ENCODE measurements at regions not wholly inside any gene's neighbourhood (a gene's known extent, or its start where the extent isn't known, plus 50 kb on each side); places are given as distances from the start of the nearest gene placed in this dataset.

DNA sequence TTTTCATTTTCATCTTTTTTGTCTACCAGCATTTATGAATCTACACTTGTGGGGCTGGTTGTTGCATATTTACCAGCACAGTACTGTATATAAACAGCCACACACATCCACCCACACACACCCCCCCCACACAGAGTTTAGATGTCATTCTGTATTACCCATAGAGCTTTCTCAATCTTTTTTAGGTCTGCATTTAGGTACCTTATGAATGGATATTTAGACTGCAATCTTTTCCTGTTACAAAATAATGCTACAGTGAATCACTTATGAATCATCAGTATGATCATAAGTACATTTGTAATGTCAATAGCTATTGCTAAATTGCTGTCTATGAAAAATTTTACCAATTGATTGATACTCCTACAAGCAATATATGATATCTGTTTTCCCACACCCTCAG is 67.3 kb upstream of the STK38L start:
- no peak overlapping the region for H2BK12ac ChIP-seq (ENCODE audit: low read length)
- peaks cover 0 to 4% of the 10 kb centered on the region in 2 experiments for H3K36me3 ChIP-seq (ENCODE audit: control insufficient read depth in 1 of 2, insufficient read depth in 2 of 2, low read length in 2 of 2)
- H3K14ac ChIP-seq (ENCODE audit: low read length), result no peak overlapping the region
- no peak overlapping the region for H2AK5ac ChIP-seq (ENCODE audit: low read length)
- H3K79me2 ChIP-seq (ENCODE audit: control insufficient read depth, insufficient read depth, low read length, poor library complexity), result no peaks in the 10 kb centered on the region
- H4K12ac ChIP-seq (ENCODE audit: low read depth, low read length), result no peak overlapping the region
- H3K4me2 ChIP-seq (ENCODE audit: low read length), result no peak overlapping the region
- no peak overlapping the region for H2BK5ac ChIP-seq (ENCODE audit: low read depth, low read length, poor library complexity)
- no peak overlapping the region for H3K9ac ChIP-seq (ENCODE audit: low read length)
- H3K4me3 ChIP-seq (ENCODE audit: low read depth, low read length), result no peak overlapping the region
- no peak overlapping the region for H3K4ac ChIP-seq (ENCODE audit: low read depth, low read length)
- H3K4me1 ChIP-seq (ENCODE audit: control insufficient read depth in 1 of 2, insufficient read depth in 2 of 2, low read length in 2 of 2), result peaks cover 3 to 11% of the 10 kb centered on the region in 2 experiments
- no peak overlapping the region for H2AFZ ChIP-seq (ENCODE audit: insufficient read depth, low read length, poor library complexity)
- H3K9me3 ChIP-seq (ENCODE audit: insufficient read depth, low read depth, low read length), result peaks cover 4% of the 10 kb centered on the region
- H2BK120ac ChIP-seq (ENCODE audit: insufficient read depth, low read length, poor library complexity), result no peak overlapping the region
- H3K27ac ChIP-seq (ENCODE audit: low read depth, low read length), result peak overlapping the region; percentile 57
- DNase-seq, result peak; percentile 35 to 72
- no peaks in the 10 kb centered on the region for H3K27me3 ChIP-seq (ENCODE audit: insufficient read depth, low read length)
- H3K79me1 ChIP-seq (ENCODE audit: low read length), result peaks cover 17% of the 10 kb centered on the region
- H3K23ac ChIP-seq (ENCODE audit: low read length), result no peak overlapping the region
- H4K91ac ChIP-seq (ENCODE audit: low read depth, low read length), result no peak overlapping the region
- H4K8ac ChIP-seq (ENCODE audit: low read depth, low read length), result no peak overlapping the region
- H3K18ac ChIP-seq (ENCODE audit: low read length), result no peak overlapping the region

DNA sequence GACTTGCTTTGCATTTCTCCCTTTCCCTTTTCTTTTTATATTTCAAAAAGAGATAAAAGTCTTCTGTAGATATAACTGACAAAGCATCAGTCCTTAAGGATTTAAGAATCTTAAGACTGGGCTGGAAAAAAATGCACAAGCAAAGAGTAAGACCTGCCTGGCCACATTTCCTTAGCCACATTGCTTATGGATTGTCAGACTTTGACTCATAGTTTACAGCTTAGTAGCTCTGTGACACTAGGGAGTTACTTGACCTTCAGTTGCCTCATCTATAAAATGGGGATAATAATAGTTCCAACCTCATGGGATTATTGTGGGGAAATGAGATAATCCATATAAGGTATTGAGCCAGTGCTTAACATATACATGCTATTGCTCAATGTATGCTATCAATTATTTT is 66.4 kb upstream of the STK38L start:
- Histone ChIP-seq H4K91ac (ENCODE audit: low read depth, low read length) (no peak overlapping the region), H2BK5ac (ENCODE audit: low read depth, low read length, poor library complexity) (no peak overlapping the region), H3K18ac (ENCODE audit: low read length) (no peak overlapping the region), H3K27me3 (ENCODE audit: insufficient read depth, low read length) (no peaks in the 10 kb centered on the region), H2BK12ac (ENCODE audit: low read length) (no peak overlapping the region), H2BK120ac (ENCODE audit: insufficient read depth, low read length, poor library complexity) (peak overlapping the region; percentile 92), H3K14ac (ENCODE audit: low read length) (no peak overlapping the region), H3K4me3 (ENCODE audit: low read depth, low read length) (no peak overlapping the region), H3K9me3 (ENCODE audit: insufficient read depth, low read depth, low read length) (no peaks in the 10 kb centered on the region), H4K12ac (ENCODE audit: low read depth, low read length) (no peak overlapping the region), H3K4ac (ENCODE audit: low read depth, low read length) (no peak overlapping the region), H3K4me1 (ENCODE audit: control insufficient read depth in 1 of 2, insufficient read depth in 2 of 2, low read length in 2 of 2) (peaks cover 7 to 11% of the 10 kb centered on the region in 2 experiments), H2AK5ac (ENCODE audit: low read length) (no peak overlapping the region), H3K79me2 (ENCODE audit: control insufficient read depth, insufficient read depth, low read length, poor library complexity) (no peaks in the 10 kb centered on the region), H3K4me2 (ENCODE audit: low read length) (no peak overlapping the region), H3K23ac (ENCODE audit: low read length) (no peak overlapping the region), H3K9ac (ENCODE audit: low read length) (no peak overlapping the region), H2AFZ (ENCODE audit: insufficient read depth, low read length, poor library complexity) (no peak overlapping the region), H3K79me1 (ENCODE audit: low read length) (peaks cover 17% of the 10 kb centered on the region), H3K27ac (ENCODE audit: low read depth, low read length) (peak overlapping the region; percentile 83), H4K8ac (ENCODE audit: low read depth, low read length) (no peak overlapping the region), H3K36me3 (ENCODE audit: control insufficient read depth in 1 of 2, insufficient read depth in 2 of 2, low read length in 2 of 2) (no peaks in the 10 kb centered on the region)
- DNase-seq, result peak; percentile 92 to 93

DNA sequence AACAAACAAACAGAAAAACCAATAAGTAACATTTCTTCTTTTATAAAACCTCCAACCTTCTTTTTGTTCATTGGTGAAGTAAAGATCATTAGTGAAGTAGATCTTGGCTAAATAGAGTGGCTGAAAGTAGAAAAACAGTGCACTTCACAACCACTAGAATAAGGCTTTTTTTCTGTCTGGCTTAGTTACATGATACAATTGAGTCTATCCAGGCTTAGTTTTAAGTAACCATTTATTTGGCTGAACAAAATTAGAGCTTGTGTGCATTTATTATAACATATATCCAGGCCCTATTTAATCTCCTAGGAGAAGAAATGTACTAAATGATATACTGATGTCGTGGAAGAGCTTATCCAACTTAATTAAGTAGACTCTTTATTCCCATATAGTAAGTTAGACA is 65.8 kb upstream of the STK38L start:
- H3K18ac ChIP-seq (ENCODE audit: low read length), result no peak overlapping the region
- H3K36me3 ChIP-seq (ENCODE audit: control insufficient read depth in 1 of 2, insufficient read depth in 2 of 2, low read length in 2 of 2), result no peaks in the 10 kb centered on the region
- no CpG with 5 or more reads among the region's 1 CpG for WGBS (ENCODE audit: extremely low coverage, insufficient coverage, insufficient read length)
- no peak overlapping the region for H4K91ac ChIP-seq (ENCODE audit: low read depth, low read length)
- no peak overlapping the region for H2AK5ac ChIP-seq (ENCODE audit: low read length)
- H3K4me3 ChIP-seq (ENCODE audit: low read depth, low read length), result no peak overlapping the region
- H3K23ac ChIP-seq (ENCODE audit: low read length), result no peak overlapping the region
- H3K79me2 ChIP-seq (ENCODE audit: control insufficient read depth, insufficient read depth, low read length, poor library complexity), result no peaks in the 10 kb centered on the region
- H3K4me2 ChIP-seq (ENCODE audit: low read length), result no peak overlapping the region
- H3K79me1 ChIP-seq (ENCODE audit: low read length), result peaks cover 19% of the 10 kb centered on the region
- no peak overlapping the region for H3K9ac ChIP-seq (ENCODE audit: low read length)
- H2BK12ac ChIP-seq (ENCODE audit: low read length), result no peak overlapping the region
- no peak overlapping the region for H3K4ac ChIP-seq (ENCODE audit: low read depth, low read length)
- no peak overlapping the region for H2BK5ac ChIP-seq (ENCODE audit: low read depth, low read length, poor library complexity)
- H2BK120ac ChIP-seq (ENCODE audit: insufficient read depth, low read length, poor library complexity), result no peak overlapping the region
- H2AFZ ChIP-seq (ENCODE audit: insufficient read depth, low read length, poor library complexity), result no peak overlapping the region
- H3K4me1 ChIP-seq (ENCODE audit: control insufficient read depth in 1 of 2, insufficient read depth in 2 of 2, low read length in 2 of 2), result peaks cover 7 to 11% of the 10 kb centered on the region in 2 experiments
- H3K14ac ChIP-seq (ENCODE audit: low read length), result no peak overlapping the region
- no peak overlapping the region for H4K8ac ChIP-seq (ENCODE audit: low read depth, low read length)
- H3K9me3 ChIP-seq (ENCODE audit: insufficient read depth, low read depth, low read length), result no peaks in the 10 kb centered on the region
- no peaks in the 10 kb centered on the region for H3K27me3 ChIP-seq (ENCODE audit: insufficient read depth, low read length)
- H3K27ac ChIP-seq (ENCODE audit: low read depth, low read length), result peak overlapping the region; percentile 5
- no peak overlapping the region for H4K12ac ChIP-seq (ENCODE audit: low read depth, low read length)
- DNase-seq, result no peak

DNA sequence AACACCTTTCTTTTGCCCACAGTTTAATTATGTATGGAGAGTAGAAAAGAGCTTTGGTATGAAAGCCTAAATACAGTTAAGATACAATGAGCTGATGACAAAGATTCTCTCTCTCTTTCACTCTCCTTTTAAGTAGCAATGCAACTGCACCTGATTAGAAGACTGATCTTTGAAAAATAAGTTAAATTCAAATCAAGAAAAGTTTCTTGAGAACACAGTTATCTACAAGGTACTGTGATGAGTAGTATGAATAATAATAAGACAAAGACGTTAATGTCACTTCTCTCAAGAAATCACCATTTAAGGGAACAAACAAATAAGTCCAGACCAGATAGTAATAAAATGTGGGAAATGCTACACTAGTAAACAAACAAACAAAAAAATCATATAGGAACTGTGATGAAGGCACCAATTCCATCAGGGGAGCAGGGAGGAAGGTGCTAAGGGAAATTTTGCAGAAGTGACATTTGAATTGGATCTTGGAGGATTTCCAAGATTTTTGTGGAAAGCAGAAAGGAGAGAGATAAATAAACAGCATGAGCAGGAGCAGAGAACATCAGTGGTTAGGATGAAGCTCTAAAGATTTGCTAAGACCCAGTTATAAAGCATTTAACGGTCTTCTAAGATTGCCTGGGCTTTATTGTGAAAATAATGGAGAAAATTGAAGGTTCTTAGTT is 65.2 kb upstream of the STK38L start:
- peaks cover 22% of the 10 kb centered on the region for H3K79me1 ChIP-seq (ENCODE audit: low read length)
- peak overlapping the region; percentile 97 for H4K91ac ChIP-seq (ENCODE audit: low read depth, low read length)
- no peaks in the 10 kb centered on the region for H3K36me3 ChIP-seq (ENCODE audit: control insufficient read depth in 1 of 2, insufficient read depth in 2 of 2, low read length in 2 of 2)
- peak overlapping the region; percentile 43 for H3K4ac ChIP-seq (ENCODE audit: low read depth, low read length)
- H2BK12ac ChIP-seq (ENCODE audit: low read length), result peak overlapping the region; percentile 93
- H3K9me3 ChIP-seq (ENCODE audit: insufficient read depth, low read depth, low read length), result no peaks in the 10 kb centered on the region
- H2AK5ac ChIP-seq (ENCODE audit: low read length), result peak overlapping the region; percentile 15
- peak overlapping the region; percentile 89 for H3K14ac ChIP-seq (ENCODE audit: low read length)
- H2AFZ ChIP-seq (ENCODE audit: insufficient read depth, low read length, poor library complexity), result peak overlapping the region; percentile 52
- peaks cover 7 to 11% of the 10 kb centered on the region in 2 experiments for H3K4me1 ChIP-seq (ENCODE audit: control insufficient read depth in 1 of 2, insufficient read depth in 2 of 2, low read length in 2 of 2)
- H3K4me2 ChIP-seq (ENCODE audit: low read length), result no peak overlapping the region
- H3K79me2 ChIP-seq (ENCODE audit: control insufficient read depth, insufficient read depth, low read length, poor library complexity), result no peaks in the 10 kb centered on the region
- no CpG with 5 or more reads among the region's 2 CpGs for WGBS (ENCODE audit: extremely low coverage, insufficient coverage, insufficient read length)
- H4K8ac ChIP-seq (ENCODE audit: low read depth, low read length), result peak overlapping the region; percentile 70
- H4K12ac ChIP-seq (ENCODE audit: low read depth, low read length), result no peak overlapping the region
- peak overlapping the region; percentile 92 for H2BK120ac ChIP-seq (ENCODE audit: insufficient read depth, low read length, poor library complexity)
- no peak overlapping the region for H3K4me3 ChIP-seq (ENCODE audit: low read depth, low read length)
- H3K23ac ChIP-seq (ENCODE audit: low read length), result no peak overlapping the region
- DNase-seq, result no peak
- H3K27me3 ChIP-seq (ENCODE audit: insufficient read depth, low read length), result no peaks in the 10 kb centered on the region
- peak overlapping the region; percentile 92 for H3K27ac ChIP-seq (ENCODE audit: low read depth, low read length)
- H2BK5ac ChIP-seq (ENCODE audit: low read depth, low read length, poor library complexity), result peak overlapping the region; percentile 74
- H3K18ac ChIP-seq (ENCODE audit: low read length), result peak overlapping the region; percentile 86
- H3K9ac ChIP-seq (ENCODE audit: low read length), result no peak overlapping the region
